ENCODE measurements at regions not wholly inside any gene's neighbourhood (a gene's known extent, or its start where the extent isn't known, plus 50 kb on each side); places are given as distances from the start of the nearest gene placed in this dataset.

DNA sequence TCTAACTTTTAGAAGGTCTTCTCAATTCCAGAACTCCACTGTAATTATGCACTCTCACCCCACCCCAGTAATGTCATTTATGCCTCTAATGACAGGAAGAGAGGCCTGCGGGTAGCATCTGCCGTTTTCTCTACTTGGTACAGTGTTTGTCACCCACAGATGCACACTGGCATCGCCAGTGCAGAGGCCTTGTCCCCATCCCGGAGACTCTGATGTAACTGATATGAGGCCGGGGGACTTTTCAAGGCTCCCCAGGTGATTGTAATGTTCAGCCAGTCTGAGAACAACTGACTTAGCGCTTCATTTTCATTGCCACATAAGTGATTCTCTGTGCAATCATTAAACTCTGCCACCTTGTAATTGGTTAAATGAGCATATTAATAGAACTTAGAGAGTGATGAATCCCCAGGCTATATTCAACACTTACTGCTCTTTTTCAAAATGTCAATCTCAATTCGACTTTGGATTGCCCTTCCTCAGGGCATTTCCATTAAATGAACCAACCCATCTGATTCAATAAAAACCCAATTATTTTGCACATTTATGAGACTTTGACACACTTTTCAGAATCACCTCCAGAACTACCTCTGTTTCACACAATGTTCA lies 113.2 kb downstream of the HERPUD2 start:
- DNase-seq, result no peak

DNA sequence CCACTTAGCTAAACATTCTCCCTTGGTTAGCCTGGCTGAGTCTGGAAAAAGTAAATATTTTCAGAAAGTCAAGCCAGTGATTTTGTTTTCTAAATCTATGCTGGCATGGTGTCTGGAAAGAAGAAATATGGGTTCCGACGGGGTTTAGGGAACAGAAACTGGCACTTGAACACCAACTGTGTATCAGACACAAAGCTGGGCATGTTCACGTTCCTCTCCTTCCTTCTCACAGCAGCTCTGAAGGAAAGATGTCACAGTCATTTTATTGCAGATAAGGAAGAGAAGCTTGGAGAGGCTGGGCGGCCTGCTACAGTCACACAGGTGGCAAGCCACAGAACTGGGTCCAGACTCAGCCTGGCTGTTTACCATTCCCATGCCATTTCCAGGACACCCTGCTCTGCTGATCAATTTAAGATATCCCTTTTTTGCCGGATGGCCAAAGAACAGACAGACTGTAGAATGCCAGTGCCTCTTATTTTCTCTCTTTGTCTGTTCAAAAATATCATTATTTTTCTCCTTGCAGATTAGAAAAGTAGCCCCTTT lies 118.8 kb downstream of the HERPUD2 start:
- DNase-seq, result no peak

DNA sequence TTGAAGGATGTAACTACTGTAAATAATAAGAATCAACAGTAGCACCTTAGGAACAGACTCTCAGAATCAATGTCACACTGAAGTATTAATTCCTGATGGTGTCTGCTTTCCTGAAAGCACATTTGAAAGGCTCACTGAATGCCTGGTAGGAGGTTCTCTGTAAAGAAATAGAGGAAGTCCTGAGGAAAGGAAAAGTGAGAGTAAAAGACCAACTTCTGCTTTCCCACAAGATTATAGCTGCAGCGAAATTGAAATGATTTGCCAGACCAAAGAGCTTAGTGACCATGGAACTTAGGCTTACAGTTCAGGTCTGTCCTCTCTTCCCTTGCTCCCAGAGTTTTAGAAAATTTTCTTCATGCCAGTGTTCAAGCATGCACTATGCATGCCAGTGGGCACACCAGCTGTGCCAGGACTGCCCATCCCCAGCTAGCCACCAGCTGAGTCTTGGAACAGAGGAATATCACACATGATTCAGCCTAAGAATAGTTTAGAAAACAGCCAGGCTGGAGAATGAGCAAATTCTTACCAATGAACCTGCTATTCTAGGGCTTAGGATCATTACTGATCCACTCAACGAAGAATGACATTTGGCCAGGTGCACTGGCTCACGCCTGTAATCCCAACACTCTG lies 123.2 kb downstream of the HERPUD2 start:
- no peak for DNase-seq

DNA sequence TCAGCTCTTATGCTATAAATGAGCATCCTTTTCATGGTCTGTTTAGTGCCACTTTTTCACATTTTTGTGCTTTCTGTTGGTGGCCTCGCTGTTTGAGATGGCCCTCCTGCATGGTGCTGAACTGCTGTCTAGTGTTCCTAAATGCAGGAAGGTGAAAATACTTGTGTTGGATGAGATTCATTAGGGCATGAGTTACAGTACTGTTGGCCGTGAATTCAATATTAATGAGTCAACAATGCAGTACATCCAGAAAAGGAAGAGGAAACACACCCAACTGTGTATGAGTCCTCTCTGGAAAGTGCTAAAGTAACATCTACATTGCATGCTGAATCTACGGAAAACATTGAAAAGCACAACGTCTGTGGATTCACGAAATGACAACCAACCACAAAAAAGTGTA lies 124.0 kb downstream of the HERPUD2 start:
- DNase-seq, result no peak

DNA sequence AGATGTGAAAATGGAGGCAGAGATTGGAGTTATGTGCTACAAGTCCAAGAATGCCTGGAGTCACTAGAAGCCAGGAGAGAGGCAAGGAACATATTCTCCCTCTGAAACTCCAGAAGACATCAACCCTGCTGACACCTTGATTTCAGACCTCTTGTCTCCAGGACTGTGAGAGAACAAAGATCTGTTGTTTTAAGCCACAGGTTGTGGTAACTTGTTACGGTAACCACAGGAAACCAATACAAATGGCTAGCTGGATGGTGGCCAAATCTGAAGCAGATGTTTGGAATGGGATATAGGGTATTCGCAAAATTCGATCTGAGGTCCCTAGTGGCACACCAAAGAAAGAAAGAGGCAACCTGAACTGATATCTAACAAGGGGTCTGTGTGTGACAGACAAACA lies 129.0 kb downstream of the HERPUD2 start:
- DNase-seq, result no peak

DNA sequence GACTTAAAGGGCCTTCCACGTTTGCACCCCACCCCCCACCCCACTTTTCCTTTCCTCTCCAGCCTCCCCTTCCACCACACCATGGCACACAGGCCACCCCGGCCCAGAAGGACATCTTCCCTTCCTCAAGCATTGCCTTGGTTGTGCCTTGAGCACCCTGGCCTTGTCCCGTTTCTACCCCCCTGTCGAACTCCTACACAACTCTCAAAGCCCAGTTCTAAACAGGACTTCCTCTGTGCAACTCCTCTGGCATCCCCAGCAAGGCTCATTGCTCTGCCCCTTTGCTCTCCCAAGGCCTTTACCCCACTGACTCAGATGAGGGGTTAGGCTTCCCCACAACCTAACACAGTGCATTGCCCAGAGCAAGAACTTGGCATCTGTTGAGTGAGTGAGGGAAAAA lies 136.1 kb downstream of the HERPUD2 start:
- no peak for DNase-seq

DNA sequence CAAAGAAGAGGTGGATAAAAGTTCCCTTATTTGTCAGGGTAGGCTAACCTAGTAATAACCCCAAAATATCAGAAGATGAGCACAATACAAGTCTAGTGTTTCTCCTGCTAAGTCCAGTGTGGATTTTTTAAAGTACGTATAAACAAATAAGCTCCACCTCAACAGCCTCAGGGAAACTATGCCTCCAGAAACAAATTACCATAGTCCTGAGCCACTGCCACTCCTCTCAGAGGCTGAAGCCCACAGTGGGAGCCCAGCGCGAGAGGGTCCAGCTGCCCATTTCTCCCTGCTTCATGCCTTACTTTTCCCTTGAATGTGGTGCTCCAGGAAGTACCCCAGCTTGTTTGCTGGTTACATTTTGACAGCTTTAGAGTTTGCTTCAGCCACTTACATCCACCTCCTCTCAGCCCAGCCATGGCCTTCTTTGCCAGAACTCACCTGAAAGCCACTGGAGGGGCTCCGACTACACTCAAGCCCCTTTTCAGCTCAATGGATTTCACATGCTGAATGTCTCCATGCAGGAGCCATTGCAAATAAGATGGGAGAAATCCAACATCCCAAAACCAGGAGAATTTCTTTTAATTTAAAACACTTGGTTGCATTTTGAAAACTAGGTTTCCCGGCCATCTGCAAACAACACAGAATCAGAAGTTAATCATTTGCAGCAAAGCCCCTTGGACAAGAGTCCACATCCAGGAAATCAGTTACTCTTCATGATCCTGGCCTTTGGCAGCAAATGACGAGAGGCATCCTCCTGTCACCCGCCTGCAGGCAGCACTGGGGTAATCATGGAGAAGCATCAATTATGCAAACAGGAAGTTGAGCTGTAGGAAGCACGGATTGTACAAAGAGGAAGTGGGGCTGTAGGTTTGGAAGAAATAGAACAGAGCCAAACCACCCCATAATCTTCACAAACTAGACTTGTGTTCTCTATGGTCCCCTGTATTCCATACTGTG lies 138.1 kb downstream of the HERPUD2 start:
- no peak for DNase-seq

DNA sequence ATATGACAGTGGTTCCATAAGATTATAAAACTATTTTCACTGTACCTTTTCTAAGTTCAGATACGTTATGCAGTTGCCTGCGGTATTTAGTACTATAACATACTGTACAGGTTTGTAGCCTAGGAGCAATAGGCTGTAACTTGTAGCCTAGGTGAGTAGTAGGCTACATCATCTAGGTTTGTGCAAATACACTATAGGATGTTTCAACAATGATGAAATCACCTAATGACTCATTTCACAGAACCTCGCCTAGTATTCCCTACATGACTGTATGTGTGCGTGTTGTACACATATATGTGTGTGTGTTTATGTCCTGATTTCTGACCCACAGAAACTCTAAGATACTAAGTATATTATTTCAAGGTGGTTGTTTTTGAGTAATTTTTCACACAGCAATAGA lies 139.0 kb downstream of the HERPUD2 start:
- DNase-seq, result no peak

DNA sequence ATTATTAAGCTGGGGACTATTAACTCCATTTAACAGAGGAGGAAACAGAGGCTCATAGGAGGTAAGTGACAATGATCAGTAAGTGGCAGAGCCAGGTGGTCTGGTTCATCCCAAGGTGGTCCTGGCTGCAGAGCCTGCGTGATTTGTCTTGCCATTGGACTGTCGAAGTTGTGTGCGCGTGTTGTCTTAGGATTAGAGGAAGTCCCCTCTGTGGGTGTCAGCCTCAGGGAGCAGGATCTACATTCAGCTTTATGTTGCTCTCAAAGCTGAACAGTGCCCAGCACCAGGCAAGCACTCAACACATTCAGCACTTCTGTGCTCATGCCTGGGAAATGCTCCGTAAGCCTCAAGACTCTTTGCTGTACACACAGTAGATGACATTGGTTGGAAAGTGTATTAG lies 139.5 kb downstream of the HERPUD2 start:
- DNase-seq, result no peak

DNA sequence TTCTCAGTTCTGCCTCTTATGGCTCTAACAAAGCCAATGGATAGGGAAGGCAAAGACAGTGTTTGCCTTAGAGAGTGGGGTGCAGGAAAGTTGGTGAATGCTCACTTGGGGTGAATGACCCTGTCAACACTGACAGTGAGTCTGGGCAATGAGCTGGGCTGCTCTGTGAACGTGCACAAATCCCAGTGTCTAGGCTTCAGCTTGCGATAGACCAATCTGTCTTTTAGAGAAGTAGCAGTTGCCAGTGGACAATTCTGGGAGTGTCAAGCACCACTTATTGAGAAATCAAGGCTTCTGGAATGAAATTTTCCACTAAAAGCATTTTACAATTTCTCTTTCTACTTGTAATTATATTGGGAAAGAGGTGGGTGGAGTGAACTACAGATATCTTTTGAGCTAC lies 141.4 kb downstream of the HERPUD2 start:
- no peak for DNase-seq

DNA sequence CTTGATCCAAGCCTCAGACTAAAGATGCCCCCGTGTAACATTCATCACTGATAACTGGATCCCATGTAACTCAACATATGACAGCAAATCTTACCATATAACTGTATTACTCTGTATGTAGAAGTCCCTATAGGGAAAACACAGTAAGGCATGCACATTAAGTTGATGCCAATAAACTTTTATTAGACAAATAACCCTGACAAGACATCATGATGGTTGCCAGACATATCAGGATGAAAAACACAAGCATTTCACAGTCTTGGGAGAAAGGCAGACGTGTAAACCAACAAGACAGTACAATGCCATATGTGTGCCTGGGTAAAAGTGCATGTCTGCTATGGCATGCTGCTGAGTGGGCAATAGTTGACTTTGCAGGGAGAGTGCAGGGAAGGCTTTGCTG lies 142.2 kb downstream of the HERPUD2 start:
- no peak for DNase-seq

DNA sequence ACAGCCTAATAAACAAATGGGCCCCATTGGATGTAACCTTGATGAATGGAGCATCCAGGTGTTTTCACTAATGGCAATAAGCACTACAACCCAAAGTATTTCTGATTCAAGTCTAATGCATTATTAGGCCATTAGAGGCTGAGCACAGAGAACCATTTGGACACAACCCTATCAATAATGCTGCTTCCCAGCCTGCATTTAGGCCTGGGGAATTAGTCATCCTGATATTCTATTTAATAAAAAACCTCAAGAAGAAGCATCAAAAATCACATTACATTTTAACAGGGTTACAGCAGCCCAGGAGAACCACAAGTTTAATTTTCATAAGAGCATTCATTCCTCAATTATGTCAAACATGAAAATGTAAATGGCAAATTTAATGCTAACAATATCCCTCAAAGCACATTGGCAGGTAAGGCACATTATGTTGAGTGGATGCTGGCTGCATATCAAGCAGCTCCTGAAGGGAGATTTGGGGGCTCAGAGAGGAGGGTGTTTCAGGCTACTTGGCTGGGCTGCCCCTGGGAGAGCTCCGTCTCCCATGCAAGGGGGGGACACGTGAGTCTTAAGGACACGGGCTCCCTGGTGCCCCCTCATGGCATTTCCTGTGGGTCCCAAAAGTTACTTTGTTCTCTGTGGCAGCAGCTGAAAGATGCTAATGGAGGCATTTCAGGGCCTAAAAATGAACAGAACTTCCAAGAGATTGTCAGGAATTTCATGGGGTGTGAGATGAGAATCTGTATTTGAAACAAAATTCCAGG lies 143.4 kb downstream of the HERPUD2 start:
- DNase-seq, result no peak

DNA sequence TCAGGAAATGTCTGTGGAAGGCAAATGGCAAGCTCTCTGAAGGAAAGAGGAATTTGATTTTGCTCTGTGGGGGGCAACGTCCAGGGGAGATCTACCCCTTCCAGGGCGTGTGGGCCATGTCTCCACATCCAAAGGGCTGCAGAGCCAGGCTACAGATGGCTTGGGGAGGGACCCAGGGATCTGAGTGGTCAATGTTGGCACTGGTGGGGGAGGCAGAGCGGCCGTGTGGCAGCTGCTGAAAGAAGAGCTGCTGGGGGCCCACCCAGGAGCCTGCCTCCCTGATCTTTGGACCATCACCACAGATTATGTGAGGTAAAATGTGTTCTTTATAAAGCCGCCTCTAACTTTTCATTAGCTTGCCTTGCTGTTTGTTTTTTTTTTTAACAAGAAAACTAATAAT lies 144.1 kb downstream of the HERPUD2 start:
- DNase-seq, result no peak

DNA sequence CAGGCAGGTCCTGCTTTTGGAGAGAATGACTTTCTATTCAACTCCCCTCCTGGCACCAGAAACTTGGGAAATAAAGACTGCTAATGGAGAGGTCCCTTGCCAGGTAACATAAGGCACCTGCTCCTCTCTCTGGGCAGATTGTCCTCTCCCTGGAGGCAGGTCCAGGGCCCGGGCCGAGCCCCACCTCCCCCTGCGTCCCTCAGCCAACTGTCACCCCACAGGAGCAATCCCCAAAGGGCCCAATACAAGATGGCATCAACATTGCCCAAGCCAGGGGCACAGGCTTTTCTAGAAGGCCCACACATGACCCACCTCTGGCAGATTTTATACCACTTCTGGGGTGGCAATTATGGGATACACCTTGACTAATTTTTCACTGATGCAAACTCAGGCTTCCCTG lies 145.2 kb downstream of the HERPUD2 start:
- DNase-seq, result no peak

DNA sequence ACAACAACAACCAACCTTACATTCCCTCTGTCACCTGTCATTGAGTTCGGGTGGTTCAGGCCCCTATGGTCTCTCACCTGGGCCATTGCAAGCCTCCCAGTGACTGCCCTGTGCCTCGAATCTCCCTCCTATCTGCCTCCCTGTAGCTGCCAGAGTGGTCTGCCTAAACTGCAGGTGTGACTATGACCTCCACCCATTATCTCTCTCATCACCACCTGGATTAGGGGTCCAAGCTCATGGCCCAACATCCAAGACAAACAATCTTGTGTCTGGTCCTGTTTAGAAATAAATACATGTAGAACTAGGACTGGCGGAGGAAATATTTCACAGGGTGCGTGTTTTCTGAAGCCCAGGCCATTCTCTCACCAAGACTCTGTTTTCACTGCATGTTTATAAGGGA lies 146.6 kb downstream of the HERPUD2 start:
- DNase-seq, result no peak

DNA sequence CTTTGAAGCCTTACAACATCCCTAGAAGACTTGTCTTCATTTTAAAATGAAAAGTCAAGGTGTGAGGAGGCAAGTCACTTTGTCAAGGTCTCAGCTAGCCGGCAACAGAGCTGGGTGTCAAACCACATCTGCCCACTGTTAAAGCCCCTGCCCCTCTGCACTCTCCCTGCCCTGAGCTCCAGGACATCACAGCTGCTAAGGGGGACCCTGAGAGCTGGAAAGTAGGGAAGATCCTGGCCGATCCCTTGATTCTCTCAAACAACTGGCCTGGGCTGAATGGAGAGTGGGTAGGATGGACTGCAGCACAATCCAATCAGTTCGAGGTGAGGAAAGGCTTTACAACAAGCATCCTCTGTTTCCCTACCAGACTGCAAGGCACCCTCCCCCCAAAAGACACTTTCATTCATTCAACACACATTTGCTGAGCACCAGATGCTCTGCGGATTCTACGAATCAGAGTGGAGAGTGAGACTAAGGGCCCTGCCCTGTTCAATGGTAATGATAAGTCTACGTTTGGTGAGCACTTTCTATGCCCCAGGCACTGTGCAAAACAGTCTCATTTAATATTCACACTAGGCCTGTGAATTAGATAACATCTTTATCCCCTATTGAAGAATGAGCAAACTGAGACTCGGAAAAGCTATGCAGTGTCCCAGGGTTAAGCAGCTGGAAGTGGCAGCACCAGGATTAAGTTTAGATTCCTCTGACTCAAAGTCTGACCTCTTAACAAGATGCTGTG lies 148.1 kb downstream of the HERPUD2 start:
- no peak for DNase-seq

DNA sequence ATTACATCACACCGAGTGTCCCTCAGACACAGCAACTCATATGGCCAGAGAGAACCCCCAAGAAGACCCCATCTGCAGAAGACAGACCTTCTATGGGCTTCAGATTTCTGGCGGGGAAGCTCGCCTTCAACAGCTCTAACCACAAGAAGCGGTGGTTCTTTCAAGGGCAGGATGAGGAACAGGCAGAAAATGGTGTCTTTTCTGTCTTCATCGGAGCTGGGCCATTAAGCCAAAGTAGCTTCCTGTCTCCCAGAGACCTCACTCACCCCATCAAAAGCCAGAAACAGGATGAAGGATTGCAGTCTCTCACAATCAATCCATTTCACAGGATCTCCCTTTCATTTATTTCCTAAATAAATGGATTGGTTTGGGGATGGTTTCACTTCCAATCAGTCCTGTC lies 149.1 kb downstream of the HERPUD2 start:
- no peak for DNase-seq

DNA sequence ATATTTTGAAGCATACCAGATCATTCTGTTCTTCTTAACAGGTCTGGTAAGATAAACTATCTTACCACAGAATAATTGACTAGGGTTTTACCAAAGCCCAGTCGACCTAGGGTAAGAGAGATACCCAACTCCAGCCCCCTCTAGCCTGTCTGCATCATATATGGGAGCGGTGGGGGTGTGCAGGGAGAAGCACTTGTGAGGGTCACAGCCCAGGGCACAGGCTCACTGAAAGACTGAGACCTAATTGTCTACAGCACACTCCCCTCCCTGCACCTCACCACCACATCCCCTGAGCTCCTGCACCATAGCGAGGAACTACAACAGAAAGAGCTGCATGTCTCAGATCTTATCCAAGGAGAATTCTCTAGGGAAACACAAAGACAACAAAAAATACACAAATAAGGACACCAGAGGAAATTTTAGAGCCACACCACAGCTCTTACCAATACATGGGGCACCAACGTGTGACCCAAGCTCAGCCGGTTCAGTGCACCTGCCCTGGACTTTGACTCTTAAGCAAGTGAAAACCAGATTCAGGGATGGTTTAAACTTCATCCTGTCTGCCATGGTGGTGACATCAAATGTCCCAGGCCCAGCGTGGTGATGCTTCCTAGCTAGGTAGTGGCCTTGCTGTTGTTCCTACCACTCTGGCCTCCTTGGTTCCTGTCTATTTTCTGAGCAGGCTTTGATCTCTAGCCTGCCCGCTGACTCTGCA lies 150.8 kb downstream of the HERPUD2 start:
- DNase-seq, result no peak

DNA sequence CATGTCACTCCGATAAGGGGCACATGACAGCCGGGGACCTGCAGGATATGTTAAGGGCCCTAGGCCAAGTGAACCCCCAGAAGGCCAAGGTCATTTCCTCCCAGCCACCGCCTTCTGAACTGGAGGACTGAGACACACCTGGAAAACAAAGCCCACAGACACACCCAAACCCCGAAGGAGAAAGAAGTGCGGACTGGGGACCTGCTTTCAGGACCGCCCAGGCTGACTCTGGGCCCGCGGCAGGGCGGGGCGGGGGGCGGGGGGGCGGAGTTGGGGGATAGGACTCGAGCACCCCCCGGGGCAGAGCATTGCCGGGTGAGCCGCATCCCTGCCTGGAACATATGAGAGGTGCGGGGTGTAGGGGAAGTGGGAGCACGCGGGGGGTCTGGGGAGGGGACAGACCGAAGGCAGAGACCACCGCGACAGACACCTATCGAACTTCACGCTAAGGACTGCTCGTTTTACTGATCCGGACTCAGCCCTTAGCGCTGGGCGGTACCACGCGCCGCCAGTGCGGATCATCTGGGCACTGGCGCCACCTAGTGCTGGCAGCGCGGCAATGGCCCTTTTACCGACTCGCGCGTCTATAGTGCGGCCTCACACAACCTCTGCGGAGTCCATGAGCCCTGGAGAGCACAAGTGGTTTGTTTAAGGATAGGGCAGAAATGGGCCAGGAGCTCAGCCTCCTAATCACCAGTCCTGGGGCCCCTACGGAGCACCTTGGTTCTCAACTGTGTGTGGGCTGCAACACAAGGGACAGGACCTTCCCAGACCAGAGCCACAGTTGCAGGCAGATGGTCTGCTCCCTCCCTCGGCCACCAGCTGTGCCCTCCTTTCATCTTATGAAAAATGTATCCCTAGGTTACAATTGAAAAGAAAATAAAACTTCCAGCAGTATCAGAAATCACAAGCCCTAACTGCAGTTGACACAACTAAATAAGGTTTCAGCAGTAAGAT lies 157.6 kb downstream of the HERPUD2 start:
- DNase-seq, result peak; percentile 77

DNA sequence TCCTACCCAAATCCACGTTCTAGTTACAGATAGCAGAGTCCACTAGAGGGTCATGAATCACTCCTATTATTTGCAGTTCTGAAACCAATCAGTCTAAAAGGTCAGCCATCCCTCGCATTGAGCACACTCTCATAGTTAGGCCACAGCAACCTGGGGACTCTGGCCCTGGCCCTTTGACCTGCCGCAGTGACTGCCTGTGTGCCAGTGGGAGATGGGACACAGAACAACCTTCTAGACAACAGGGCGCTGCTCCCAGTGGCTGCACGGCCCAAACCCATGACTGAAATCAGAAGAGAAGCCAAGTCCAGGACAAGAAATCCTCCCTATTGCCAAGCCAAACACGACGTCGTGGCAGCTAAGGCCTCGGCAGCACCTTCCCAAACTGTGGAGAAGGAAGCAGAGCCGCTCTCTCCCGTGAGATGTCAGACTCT lies 158.5 kb downstream of the HERPUD2 start:
- DNase-seq, result no peak

Data from CD4-positive, alpha-beta T cell treated with Interleukin-12 subunit alpha and Interleukin-12 subunit beta, for 1 hour (primary cell).